ENCODE measurements at regions not wholly inside any gene's neighbourhood (a gene's known extent, or its start where the extent isn't known, plus 50 kb on each side); places are given as distances from the start of the nearest gene placed in this dataset.

DNA sequence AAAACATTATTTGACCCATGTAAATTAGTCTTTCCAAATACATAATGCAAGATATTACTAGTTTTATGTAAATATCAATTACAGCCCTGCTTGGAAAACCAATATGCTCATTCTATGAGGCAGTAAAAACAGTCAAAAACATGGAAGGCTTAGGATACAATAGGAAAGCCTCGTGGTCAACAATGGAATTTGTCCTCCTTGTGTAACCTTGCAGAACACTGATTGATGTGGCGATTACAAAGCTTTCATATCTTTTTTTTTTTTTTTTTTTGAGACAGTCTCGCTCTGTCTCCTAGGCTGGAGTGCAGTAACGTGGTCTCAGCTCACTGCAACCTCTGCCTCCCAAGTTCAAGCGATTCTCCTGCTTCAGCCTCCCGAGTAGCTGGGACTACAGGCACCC lies 157.3 kb upstream of the BET1 start:
- CTCF ChIA-PET, result interaction anchor here (1.0 to 1.9 kb wide), 2 partner anchors 10 to 156 kb away, joined by 3 to 4 read pairs; no protein-coding TSS in a partner anchor
- Mint-ChIP-seq H3K4me1 (peaks cover 16% of the 10 kb centered on the region), H3K36me3 (no peaks in the 10 kb centered on the region), H3K9me3 (ENCODE audit: low read depth) (no peaks in the 10 kb centered on the region), H3K27ac (no peak overlapping the region), H3K4me3 (peak overlapping the region; percentile 56), H3K27me3 (no peaks in the 10 kb centered on the region)
- ATAC-seq (no peak), DNase-seq (no peak)

DNA sequence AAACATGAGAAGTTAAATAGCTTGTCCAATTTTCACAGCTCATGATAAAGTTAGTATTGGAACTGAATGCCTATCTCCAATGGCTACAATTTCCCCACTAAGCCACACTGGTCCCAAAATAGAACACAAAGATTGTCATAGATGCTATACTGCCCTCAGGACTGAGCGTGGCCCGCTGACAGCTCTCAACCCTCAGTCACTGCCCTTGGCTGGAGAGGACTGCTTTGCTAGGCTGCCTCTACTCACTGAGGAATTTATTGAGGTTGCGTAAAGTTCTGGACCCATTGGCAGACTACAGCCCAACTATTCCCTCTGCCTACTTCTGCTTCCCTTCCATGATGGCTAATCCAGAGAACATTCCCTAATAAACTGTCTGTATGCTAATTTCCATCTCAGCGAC lies 165.5 kb upstream of the BET1 start:
- DNase-seq (no peak), ATAC-seq (no peak)
- H3K4me1 Mint-ChIP-seq, result peaks cover 2% of the 10 kb centered on the region
- no peak overlapping the region for H3K27ac Mint-ChIP-seq
- CTCF ChIA-PET, result no interaction called here
- H3K9me3 Mint-ChIP-seq (ENCODE audit: low read depth), result no peaks in the 10 kb centered on the region
- H3K27me3 Mint-ChIP-seq, result no peaks in the 10 kb centered on the region
- H3K4me3 Mint-ChIP-seq, result no peak overlapping the region
- no peaks in the 10 kb centered on the region for H3K36me3 Mint-ChIP-seq

DNA sequence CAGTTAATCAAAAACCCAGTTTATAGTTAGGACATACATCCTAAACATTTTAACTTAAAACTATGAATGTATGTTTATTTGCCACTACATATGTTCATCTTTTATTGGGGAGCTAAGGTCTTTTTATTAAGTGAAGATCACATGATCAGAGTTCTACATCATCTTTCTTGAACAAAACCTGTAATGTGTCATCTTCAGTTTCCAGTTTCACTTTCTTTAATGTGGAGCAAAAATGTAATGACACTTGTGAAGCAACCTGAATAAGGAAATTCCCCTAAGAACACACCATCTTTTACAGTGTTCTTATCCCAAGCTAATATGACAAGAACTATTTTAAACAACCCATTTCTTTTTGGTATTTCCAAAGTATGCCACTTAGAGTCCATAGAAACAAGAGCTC lies 166.7 kb upstream of the BET1 start:
- no peak for ATAC-seq
- no peaks in the 10 kb centered on the region for H3K36me3 Mint-ChIP-seq
- no peaks in the 10 kb centered on the region for H3K27me3 Mint-ChIP-seq
- peaks cover 2% of the 10 kb centered on the region for H3K4me1 Mint-ChIP-seq
- no peaks in the 10 kb centered on the region for H3K9me3 Mint-ChIP-seq (ENCODE audit: low read depth)
- DNase-seq, result no peak
- CTCF ChIA-PET, result interaction anchor here (1.9 kb wide), 1 partner anchor 9 kb away, joined by 4 read pairs; no protein-coding TSS in a partner anchor
- no peak overlapping the region for H3K4me3 Mint-ChIP-seq
- H3K27ac Mint-ChIP-seq, result no peak overlapping the region

DNA sequence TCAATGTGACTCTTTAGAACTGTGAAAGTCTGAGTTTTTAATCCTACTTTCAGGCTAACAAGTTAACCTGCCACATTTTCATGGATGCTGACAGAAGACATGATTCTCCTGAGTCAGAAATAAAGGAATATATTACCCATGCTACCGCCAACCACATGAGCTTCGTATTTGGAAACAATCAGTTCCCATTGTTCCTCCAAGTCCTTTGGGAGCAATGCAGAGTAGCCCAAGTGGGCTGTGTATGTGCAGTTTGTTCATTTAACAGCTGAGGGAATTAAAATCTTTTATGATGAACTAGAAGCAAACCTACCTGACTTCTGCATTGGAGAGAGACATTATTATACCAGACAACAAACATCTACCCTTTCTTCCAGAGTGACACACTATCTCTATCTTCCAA lies 169.3 kb upstream of the BET1 start:
- H3K4me3 Mint-ChIP-seq, result no peak overlapping the region
- DNase-seq (no peak), ATAC-seq (no peak)
- CTCF ChIA-PET, result no interaction called here
- H3K36me3 Mint-ChIP-seq, result no peaks in the 10 kb centered on the region
- no peak overlapping the region for H3K27ac Mint-ChIP-seq
- no peaks in the 10 kb centered on the region for H3K27me3 Mint-ChIP-seq
- peaks cover 4% of the 10 kb centered on the region for H3K4me1 Mint-ChIP-seq
- no peaks in the 10 kb centered on the region for H3K9me3 Mint-ChIP-seq (ENCODE audit: low read depth)

DNA sequence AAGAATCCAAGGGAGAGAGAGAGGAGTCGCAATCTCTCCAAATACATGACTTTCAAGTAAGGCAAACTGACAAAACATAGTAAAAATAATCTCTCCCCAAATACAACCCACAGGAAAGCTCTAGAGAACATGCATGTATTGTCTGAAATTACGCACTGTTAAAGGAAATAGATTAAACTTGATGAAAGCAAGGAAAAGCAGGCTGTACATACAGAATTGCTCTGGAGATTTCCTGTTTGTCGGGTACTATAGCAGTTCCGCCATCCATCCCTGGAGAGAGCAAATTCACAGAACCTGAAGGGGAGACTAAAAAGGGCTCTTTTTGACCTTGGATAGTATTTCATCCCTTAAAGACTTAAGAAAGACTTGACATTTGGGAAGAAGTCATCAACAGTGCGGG lies 170.2 kb upstream of the BET1 start:
- Mint-ChIP-seq H3K36me3 (no peaks in the 10 kb centered on the region), H3K27ac (no peak overlapping the region), H3K9me3 (ENCODE audit: low read depth) (no peaks in the 10 kb centered on the region), H3K27me3 (no peaks in the 10 kb centered on the region), H3K4me1 (peaks cover 4% of the 10 kb centered on the region), H3K4me3 (no peak overlapping the region)
- DNase-seq (no peak), ATAC-seq (no peak)
- CTCF ChIA-PET, result no interaction called here

DNA sequence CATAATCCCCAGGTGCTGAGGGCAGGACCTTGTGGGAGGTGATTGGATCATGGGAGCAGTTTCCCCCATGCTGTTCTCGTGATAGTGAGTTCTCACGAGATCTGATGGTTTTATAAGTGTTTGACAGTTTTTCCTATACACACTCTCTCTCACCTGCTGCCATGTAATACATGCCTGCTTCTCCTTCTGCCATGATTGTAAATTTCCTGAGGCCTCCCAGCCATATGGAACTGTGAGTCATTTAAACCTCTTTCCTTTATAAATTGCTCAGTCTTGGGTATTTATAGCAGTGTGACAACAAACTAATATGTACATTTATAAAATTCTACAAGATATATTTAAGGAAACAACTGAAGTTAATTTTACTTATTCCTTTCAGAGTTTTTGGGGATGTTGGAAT lies 170.8 kb upstream of the BET1 start:
- no peak for ATAC-seq
- CTCF ChIA-PET, result no interaction called here
- Mint-ChIP-seq H3K27me3 (no peaks in the 10 kb centered on the region), H3K9me3 (ENCODE audit: low read depth) (no peaks in the 10 kb centered on the region), H3K27ac (no peak overlapping the region), H3K36me3 (no peaks in the 10 kb centered on the region), H3K4me3 (no peak overlapping the region), H3K4me1 (peaks cover 4% of the 10 kb centered on the region)
- DNase-seq, result no peak

DNA sequence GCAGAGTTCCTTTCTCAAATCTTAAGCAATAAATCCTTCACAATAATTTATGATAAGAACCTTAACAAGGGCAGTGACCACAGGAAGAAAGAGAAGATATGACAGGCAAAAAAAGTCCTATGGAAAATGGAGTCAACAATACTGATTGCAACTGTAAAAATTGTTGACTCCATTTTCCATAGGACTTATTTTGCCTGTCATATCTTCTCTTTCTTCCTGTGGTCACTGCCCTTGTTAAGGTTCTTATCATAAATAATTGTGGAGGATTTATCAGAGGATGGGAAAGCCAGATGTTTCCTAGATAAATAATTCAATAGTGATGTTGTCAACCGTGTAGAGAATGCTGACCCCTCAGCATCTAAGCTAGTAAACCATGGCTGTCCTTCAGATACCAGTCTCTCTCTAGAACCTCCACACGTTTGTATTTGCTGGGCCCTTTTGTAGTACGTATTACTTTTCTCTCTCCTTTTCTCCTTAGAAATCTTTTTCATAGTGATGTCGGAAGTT lies 172.6 kb upstream of the BET1 start:
- no peaks in the 10 kb centered on the region for H3K27me3 Mint-ChIP-seq
- no peak for ATAC-seq
- DNase-seq, result no peak
- no peaks in the 10 kb centered on the region for H3K36me3 Mint-ChIP-seq
- H3K9me3 Mint-ChIP-seq (ENCODE audit: low read depth), result no peaks in the 10 kb centered on the region
- no peak overlapping the region for H3K27ac Mint-ChIP-seq
- CTCF ChIA-PET, result no interaction called here
- H3K4me3 Mint-ChIP-seq, result no peak overlapping the region
- H3K4me1 Mint-ChIP-seq, result peaks cover 2% of the 10 kb centered on the region

DNA sequence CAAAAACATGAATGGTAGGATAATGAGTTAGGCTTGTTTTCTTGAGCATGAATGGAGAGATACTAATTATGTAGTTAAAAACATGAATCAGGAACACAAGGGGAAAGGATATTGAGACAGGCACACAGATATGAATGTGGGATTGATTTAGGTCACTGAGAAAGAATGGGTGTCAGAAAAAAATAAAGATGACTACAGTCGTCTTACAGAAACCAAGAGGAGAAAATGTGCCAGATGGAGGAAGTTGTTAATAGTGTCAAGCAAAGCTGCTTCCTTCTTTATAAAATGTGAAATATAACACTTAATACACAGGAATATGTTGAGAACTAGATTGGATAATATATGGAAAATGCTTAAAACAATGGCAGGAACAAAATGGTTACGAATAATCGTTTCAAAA lies 173.3 kb upstream of the BET1 start:
- Mint-ChIP-seq H3K36me3 (no peaks in the 10 kb centered on the region), H3K9me3 (ENCODE audit: low read depth) (no peaks in the 10 kb centered on the region), H3K27ac (no peak overlapping the region), H3K27me3 (no peaks in the 10 kb centered on the region), H3K4me1 (peaks cover 2% of the 10 kb centered on the region), H3K4me3 (no peak overlapping the region)
- ATAC-seq, result no peak
- CTCF ChIA-PET, result no interaction called here
- no peak for DNase-seq

DNA sequence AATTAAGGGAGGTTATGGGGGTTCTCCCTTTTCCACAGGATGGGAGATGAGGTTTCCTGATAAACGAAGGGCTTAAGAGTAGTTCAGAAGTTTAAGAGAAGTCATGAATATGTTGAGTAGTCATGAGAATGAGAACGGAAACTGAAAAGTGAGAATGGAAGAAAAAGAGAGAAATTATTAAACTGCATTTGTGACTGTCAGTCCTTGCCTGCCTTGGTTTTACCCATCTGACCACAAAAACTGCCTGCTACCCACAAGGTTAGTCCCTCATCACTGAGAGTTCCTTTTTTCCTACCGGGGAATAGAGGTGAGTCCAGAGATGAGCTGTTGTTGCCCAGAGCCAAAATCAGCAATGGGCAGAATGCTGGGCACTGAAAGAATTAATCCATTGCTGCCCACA lies 174.1 kb upstream of the BET1 start:
- DNase-seq, result no peak
- Mint-ChIP-seq H3K36me3 (no peaks in the 10 kb centered on the region), H3K9me3 (ENCODE audit: low read depth) (no peaks in the 10 kb centered on the region), H3K27me3 (no peaks in the 10 kb centered on the region), H3K27ac (no peak overlapping the region), H3K4me1 (peaks cover 2% of the 10 kb centered on the region), H3K4me3 (no peak overlapping the region)
- no peak for ATAC-seq
- CTCF ChIA-PET, result no interaction called here

DNA sequence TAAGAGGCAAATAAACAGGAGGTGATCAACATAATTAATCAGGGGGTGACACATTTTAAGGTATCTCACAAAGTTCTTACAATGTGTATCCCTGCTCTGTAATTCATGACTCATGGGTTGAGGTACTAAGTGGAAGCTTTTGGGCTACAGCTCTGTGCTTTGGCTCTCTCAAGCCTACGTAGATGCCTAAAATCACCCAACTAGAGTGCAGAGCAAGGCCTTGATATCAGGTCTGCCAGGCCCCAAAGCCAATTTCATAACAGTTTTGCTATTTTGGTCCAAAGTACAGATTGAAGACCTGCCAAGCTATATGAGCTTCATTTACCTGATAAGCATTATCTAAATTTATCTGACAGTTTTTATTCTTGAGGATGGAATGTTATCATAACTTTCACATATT lies 175.3 kb upstream of the BET1 start:
- ATAC-seq, result no peak
- Mint-ChIP-seq H3K36me3 (no peaks in the 10 kb centered on the region), H3K9me3 (ENCODE audit: low read depth) (no peaks in the 10 kb centered on the region), H3K27ac (no peak overlapping the region), H3K27me3 (no peaks in the 10 kb centered on the region), H3K4me3 (no peak overlapping the region), H3K4me1 (peaks cover 2% of the 10 kb centered on the region)
- no peak for DNase-seq
- CTCF ChIA-PET, result interaction anchor here (1.3 kb wide), 1 partner anchor 24 kb away, joined by 3 read pairs; no protein-coding TSS in a partner anchor

DNA sequence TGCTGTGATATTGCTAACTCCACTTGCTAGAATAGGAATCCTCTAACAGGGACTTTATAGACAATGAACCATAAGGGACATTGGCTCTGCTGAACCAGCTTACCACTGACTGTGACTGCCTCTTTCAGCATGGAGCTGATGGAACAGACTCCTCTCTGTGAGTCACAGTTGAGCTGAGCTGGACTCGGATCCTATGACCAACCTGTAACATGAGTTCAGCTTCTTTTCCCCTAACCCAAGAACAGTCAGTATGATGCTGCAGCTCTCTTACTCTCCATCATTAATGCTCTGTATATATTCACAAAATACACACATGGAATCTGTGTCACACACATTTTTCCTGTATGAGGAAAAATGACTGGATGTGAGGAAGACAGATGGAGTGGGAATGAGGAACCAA lies 177.9 kb upstream of the BET1 start:
- CTCF ChIA-PET, result no interaction called here
- Mint-ChIP-seq H3K36me3 (no peaks in the 10 kb centered on the region), H3K27ac (no peak overlapping the region), H3K4me3 (no peak overlapping the region), H3K27me3 (no peaks in the 10 kb centered on the region), H3K9me3 (ENCODE audit: low read depth) (no peaks in the 10 kb centered on the region), H3K4me1 (peaks cover 2% of the 10 kb centered on the region)
- DNase-seq, result no peak
- no peak for ATAC-seq

DNA sequence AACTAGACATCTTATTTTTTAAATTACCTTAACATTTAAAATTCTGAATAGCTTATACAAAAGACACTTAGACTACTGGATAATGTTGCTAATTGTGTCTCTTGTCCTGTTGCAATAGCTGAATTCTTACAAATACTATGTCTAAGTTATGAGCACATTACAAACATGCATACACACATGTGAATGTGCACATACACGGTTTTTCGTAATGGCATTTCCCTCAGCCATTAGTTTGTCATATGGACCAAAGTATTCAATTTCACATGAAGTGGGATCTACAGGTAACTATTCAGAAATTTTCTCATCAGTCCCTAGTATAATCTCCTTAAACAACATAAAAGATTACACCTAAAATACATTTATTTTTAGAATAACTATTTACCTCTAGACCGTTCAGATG lies 178.6 kb upstream of the BET1 start:
- Mint-ChIP-seq H3K27me3 (no peaks in the 10 kb centered on the region), H3K4me3 (no peak overlapping the region), H3K36me3 (no peaks in the 10 kb centered on the region), H3K9me3 (ENCODE audit: low read depth) (no peaks in the 10 kb centered on the region), H3K27ac (no peak overlapping the region), H3K4me1 (peaks cover 2% of the 10 kb centered on the region)
- DNase-seq (no peak), ATAC-seq (no peak)
- CTCF ChIA-PET, result no interaction called here

DNA sequence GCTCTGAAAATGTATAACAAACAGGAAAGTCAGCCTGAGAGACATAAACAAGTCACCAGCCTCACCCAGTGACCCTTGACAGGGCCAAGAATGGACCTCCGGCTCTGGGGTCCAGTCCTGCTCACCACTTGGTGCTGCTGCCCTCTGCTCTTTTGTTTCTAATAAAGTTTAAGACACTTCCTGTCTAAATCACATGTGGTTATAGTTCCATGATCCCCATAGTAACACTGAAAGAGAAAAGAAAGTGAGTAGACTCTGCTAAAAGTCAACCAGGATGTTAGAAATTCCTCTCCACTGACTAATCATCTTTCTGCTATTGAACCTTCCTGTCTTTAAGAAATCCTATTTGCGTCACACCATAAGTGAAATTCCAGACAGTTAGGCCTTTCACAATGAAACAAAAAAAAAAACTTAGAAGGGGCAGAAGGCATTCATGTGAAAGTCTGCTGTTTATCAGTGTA lies 179.2 kb upstream of the BET1 start:
- Mint-ChIP-seq H3K27me3 (no peaks in the 10 kb centered on the region), H3K4me1 (no peaks in the 10 kb centered on the region), H3K36me3 (no peaks in the 10 kb centered on the region), H3K9me3 (ENCODE audit: low read depth) (no peaks in the 10 kb centered on the region), H3K27ac (no peak overlapping the region), H3K4me3 (no peak overlapping the region)
- CTCF ChIA-PET, result no interaction called here
- no peak for DNase-seq
- ATAC-seq, result no peak

DNA sequence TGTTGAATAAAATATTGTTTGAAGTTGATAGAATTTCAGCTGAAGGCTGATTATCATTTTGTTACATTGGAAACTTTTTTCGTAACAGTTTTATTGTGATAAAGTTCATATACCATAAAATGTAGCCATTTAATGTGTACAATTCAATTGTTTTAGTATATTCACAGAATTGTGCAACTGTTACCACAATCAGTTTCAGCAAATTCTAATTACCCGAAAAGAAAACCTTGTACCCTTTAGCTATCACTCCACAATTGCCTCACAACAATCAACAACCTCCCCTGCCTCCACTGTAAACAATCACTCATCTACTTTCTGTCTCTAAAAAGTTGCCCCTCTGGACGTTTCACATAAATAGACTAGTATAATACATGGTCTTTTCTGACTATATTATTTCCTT lies 179.7 kb upstream of the BET1 start:
- CTCF ChIA-PET, result no interaction called here
- Mint-ChIP-seq H3K4me3 (no peak overlapping the region), H3K36me3 (no peaks in the 10 kb centered on the region), H3K27me3 (no peaks in the 10 kb centered on the region), H3K4me1 (no peaks in the 10 kb centered on the region), H3K9me3 (ENCODE audit: low read depth) (no peaks in the 10 kb centered on the region), H3K27ac (no peak overlapping the region)
- no peak for DNase-seq
- no peak for ATAC-seq

DNA sequence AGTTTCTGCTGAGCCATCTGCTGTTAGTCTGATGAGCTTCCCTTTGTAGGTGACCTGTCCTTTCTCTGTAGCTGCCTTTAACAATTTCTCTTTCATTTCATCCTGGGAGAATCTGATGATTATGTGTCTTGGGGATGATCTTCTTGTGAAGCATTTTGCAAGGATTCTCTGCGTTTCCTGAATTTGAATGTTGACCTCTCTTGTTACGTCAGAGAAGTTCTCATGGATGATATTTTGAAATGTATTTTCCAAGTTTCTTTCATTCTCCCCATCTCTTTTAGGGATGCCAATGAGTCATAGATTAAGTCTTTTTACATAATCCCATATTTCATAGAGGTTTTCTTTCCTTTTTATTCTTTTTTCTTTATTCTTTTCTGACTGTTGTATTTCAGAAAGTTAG lies 184.2 kb upstream of the BET1 start:
- Mint-ChIP-seq H3K27me3 (no peaks in the 10 kb centered on the region), H3K36me3 (no peaks in the 10 kb centered on the region), H3K9me3 (ENCODE audit: low read depth) (no peaks in the 10 kb centered on the region), H3K4me1 (no peaks in the 10 kb centered on the region), H3K27ac (no peak overlapping the region), H3K4me3 (no peak overlapping the region)
- ATAC-seq (no peak), DNase-seq (no peak)
- CTCF ChIA-PET, result no interaction called here

Data from activated CD8-positive, alpha-beta memory T cell treated with anti-CD3 and anti-CD28 coated beads, Interleukin-2, amount 10 ng/mL, durations not matched to agents 7 days and 5 days (primary cell).